Fibroblast of the aortic adventitia (primary cell): ENCODE measurements at regions not wholly inside any gene's neighbourhood (a gene's known extent, or its start where the extent isn't known, plus 50 kb on each side); places are given as distances from the start of the nearest gene placed in this dataset.

Source experiments
- DNase-seq: peaks from one replicate; pipeline ENCODE4 v3.0.0-alpha.2; 2010; ENCODE audit warnings: low read depth
- H3K4me3 ChIP-seq: 2 replicates; pipeline ENCODE4 v1.5.1; 2011; ENCODE audit warnings: low read depth, mild to moderate bottlenecking, control low read depth, low read length, moderate library complexity
- CTCF ChIP-seq: IDR thresholded peaks from 2 replicates; pipeline ENCODE4 v1.5.1; 2011; ENCODE audit warnings: mild to moderate bottlenecking, low read length, control low read depth, inconsistent platforms; ENCODE audit not compliant: insufficient read depth

GRCh38 chr5:96516631-96517071 is 83.6 kb upstream of the PCSK1 start:
- no peak overlapping the region for H3K4me3 ChIP-seq
- DNase-seq: peak; percentile 81
- peak; percentile 37 for TF ChIP-seq CTCF

GRCh38 chr5:96517295-96517694 is 84.2 kb upstream of the PCSK1 start:
- no peak for TF ChIP-seq CTCF
- no peak overlapping the region for H3K4me3 ChIP-seq

GRCh38 chr5:96520345-96520744 is 87.3 kb upstream of the PCSK1 start:
- no peak overlapping the region for H3K4me3 ChIP-seq
- no peak for DNase-seq
- no peak for TF ChIP-seq CTCF

More at GRCh38 chr5:96517295-96517694, 84.2 kb upstream of the PCSK1 start:
- DNase-seq: peak; percentile 63

GRCh38 chr5:96522635-96523355 is 89.7 kb upstream of the PCSK1 start:
- TF ChIP-seq CTCF: no peak
- no peak overlapping the region for H3K4me3 ChIP-seq
- no peak for DNase-seq

- no peak overlapping the region for H3K4me3 ChIP-seq
- TF ChIP-seq CTCF: no peak
- DNase-seq: no peak
Measured at GRCh38 chr5:96527768-96528661, 95.0 kb upstream of the PCSK1 start.

GRCh38 chr5:96528826-96529474 is 95.9 kb upstream of the PCSK1 start:
- TF ChIP-seq CTCF: no peak
- no peak overlapping the region for H3K4me3 ChIP-seq
- no peak for DNase-seq
